OCI-LY3 (cell line): ENCODE measurements at regions not wholly inside any gene's neighbourhood (a gene's known extent, or its start where the extent isn't known, plus 50 kb on each side); places are given as distances from the start of the nearest gene placed in this dataset.

ENCODE experiments used
- H2AFZ ChIP-seq: fragments of 200-600, 300-600 bp; shearing (Covaris generic); 2 replicates; pipeline ENCODE4 v1.6.0; 2014; ENCODE audit warnings: antibody characterized with exemption, low read depth, low read length
- H3K27ac ChIP-seq: fragments of 200-600, 300-600 bp; sonication (generic); 2 replicates; pipeline ENCODE4 v1.5.1; 2014; ENCODE audit warnings: mild to moderate bottlenecking, low read length, moderate library complexity, mixed read lengths
- H3K27me3 ChIP-seq: fragments of 200-600, 300-600 bp; sonication (generic); 2 replicates; pipeline ENCODE4 v1.6.1; 2014; ENCODE audit warnings: low read depth, low read length, mixed read lengths
- H3K36me3 ChIP-seq: fragments of 200-600, 300-600 bp; sonication (generic); replicated peaks from 2 replicates; pipeline ENCODE3; 2014; ENCODE audit warnings: low read depth, low read length, mixed read lengths
- H3K4me1 ChIP-seq: fragments of 300-600, 200-600 bp; sonication (generic); 2 replicates; pipeline ENCODE4 v1.6.1; 2014; ENCODE audit warnings: low read length, mixed read lengths
- H3K4me2 ChIP-seq: fragments of 200-600, 300-600 bp; sonication (generic); 2 replicates; pipeline ENCODE4 v1.6.1; 2014; ENCODE audit warnings: low read length, mixed read lengths
- H3K4me3 ChIP-seq: fragments of 300-600, 200-600 bp; sonication (generic); 2 replicates; pipeline ENCODE4 v1.5.1; 2014; ENCODE audit warnings: antibody characterized with exemption, mild to moderate bottlenecking, low read length, moderate library complexity
- H3K79me2 ChIP-seq: fragments of 300-600, 200-600 bp; shearing (Covaris generic); 2 replicates; pipeline ENCODE4 v1.6.1; 2014; ENCODE audit warnings: mild to moderate bottlenecking, low read length, mixed read lengths
- H3K9ac ChIP-seq: fragments of 300-600, 200-600 bp; shearing (Covaris generic); 2 replicates; pipeline ENCODE4 v1.6.0; 2014; ENCODE audit warnings: mild to moderate bottlenecking, low read length, moderate library complexity
- H3K9me3 ChIP-seq: fragments of 200-600, 300-600 bp; shearing (Covaris generic); 2 replicates; pipeline ENCODE4 v1.6.1; 2014; ENCODE audit warnings: low read length, mixed read lengths; ENCODE audit not compliant: insufficient read depth
- H4K20me1 ChIP-seq: fragments of 200-600, 300-600 bp; sonication (generic); 2 replicates; pipeline ENCODE4 v1.6.1; 2016; ENCODE audit warnings: low read length, mixed read lengths; ENCODE audit not compliant: insufficient read depth
- EZH2phosphoT487 ChIP-seq: fragments of 200-600 bp; shearing (Covaris generic); IDR thresholded peaks from 2 replicates; pipeline ENCODE4 v1.6.1; 2018; ENCODE audit warnings: antibody characterized with exemption, mixed run types, low read depth
- TF ChIP-seq, protein P1 (sequence below): fragments of 200-600, 300-600 bp; sonication (generic); IDR thresholded peaks from 2 replicates; pipeline ENCODE4 v1.5.1; 2014; ENCODE audit warnings: antibody characterized with exemption, low read length, low read depth

DNA sequence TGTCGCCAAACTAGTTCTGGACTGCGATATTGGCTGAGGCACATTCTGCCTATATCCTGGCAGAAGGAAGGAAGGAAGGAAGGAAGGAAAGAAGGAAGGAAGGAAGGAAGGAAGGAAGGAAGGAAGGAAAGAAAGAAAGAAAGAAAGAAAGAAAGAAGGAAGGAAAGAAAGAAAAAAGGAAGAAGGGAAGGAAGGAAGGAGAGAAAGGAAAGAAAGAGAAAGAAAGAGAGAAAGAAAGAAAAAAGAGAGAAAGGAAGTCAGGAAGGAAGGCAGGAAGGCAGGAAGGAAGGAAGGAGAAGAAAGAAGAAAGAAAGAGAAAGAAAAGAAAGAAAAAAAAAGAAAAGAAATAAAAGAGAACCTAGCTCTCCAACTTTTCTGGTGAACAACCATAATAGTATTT is 587.1 kb downstream of the RBFOX1 start:
- no peaks in the 10 kb centered on the region for H3K79me2 ChIP-seq
- H3K9ac ChIP-seq, result no peak overlapping the region
- no peak overlapping the region for H2AFZ ChIP-seq
- H3K36me3 ChIP-seq, result no peaks in the 10 kb centered on the region
- no peak overlapping the region for H3K27ac ChIP-seq
- TF ChIP-seq EZH2phosphoT487, result no peak
- TF ChIP-seq, protein P1, sequence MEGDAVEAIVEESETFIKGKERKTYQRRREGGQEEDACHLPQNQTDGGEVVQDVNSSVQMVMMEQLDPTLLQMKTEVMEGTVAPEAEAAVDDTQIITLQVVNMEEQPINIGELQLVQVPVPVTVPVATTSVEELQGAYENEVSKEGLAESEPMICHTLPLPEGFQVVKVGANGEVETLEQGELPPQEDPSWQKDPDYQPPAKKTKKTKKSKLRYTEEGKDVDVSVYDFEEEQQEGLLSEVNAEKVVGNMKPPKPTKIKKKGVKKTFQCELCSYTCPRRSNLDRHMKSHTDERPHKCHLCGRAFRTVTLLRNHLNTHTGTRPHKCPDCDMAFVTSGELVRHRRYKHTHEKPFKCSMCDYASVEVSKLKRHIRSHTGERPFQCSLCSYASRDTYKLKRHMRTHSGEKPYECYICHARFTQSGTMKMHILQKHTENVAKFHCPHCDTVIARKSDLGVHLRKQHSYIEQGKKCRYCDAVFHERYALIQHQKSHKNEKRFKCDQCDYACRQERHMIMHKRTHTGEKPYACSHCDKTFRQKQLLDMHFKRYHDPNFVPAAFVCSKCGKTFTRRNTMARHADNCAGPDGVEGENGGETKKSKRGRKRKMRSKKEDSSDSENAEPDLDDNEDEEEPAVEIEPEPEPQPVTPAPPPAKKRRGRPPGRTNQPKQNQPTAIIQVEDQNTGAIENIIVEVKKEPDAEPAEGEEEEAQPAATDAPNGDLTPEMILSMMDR, result no peak
- H3K9me3 ChIP-seq, result no peaks in the 10 kb centered on the region
- H3K27me3 ChIP-seq, result no peaks in the 10 kb centered on the region
- H3K4me2 ChIP-seq, result no peak overlapping the region
- H4K20me1 ChIP-seq, result no peaks in the 10 kb centered on the region
- no peak overlapping the region for H3K4me3 ChIP-seq
- no peaks in the 10 kb centered on the region for H3K4me1 ChIP-seq

- TF ChIP-seq EZH2phosphoT487, result no peak
- TF ChIP-seq, protein P1, result no peak
- H3K27me3 ChIP-seq, result no peaks in the 10 kb centered on the region
- H3K36me3 ChIP-seq, result no peaks in the 10 kb centered on the region
Observed at GRCh38 chr16:7914748-7915147, 582.1 kb downstream of the RBFOX1 start.

DNA sequence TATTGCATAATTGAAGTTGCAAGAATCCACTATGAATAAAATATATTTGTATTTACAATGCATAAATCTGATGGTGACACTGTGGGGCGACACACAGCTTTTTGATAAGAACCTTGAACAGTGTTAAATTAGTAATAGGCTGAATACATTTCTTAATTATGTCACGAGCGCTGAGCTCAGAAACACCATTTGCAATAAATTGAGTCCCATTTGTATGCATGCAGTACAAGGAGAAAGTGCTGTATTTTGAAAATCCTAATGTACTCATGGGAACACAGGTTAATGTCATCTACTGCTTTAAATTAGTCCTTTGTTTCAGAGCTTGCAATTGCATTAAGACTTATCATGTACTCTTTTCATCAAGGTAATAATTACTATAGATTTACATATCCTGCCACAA is 579.5 kb downstream of the RBFOX1 start:
- TF ChIP-seq, protein P1, result no peak
- TF ChIP-seq EZH2phosphoT487, result no peak
- H3K9me3 ChIP-seq, result no peaks in the 10 kb centered on the region

More at GRCh38 chr16:7914748-7915147, 582.1 kb downstream of the RBFOX1 start:
- H3K79me2 ChIP-seq, result no peaks in the 10 kb centered on the region
- no peak overlapping the region for H3K4me2 ChIP-seq
- no peak overlapping the region for H3K9ac ChIP-seq
- H2AFZ ChIP-seq, result no peak overlapping the region
- H3K4me1 ChIP-seq, result no peaks in the 10 kb centered on the region
- no peaks in the 10 kb centered on the region for H4K20me1 ChIP-seq
- no peak overlapping the region for H3K27ac ChIP-seq
- no peak overlapping the region for H3K4me3 ChIP-seq
- H3K9me3 ChIP-seq, result no peaks in the 10 kb centered on the region

GRCh38 chr16:7910116-7910515 is 577.5 kb downstream of the RBFOX1 start:
- Histone ChIP-seq H4K20me1 (no peaks in the 10 kb centered on the region), H3K4me2 (no peak overlapping the region), H3K4me3 (no peak overlapping the region), H2AFZ (no peak overlapping the region), H3K9ac (no peak overlapping the region), H3K4me1 (no peaks in the 10 kb centered on the region), H3K9me3 (no peaks in the 10 kb centered on the region), H3K79me2 (no peaks in the 10 kb centered on the region), H3K27me3 (no peaks in the 10 kb centered on the region), H3K27ac (no peak overlapping the region), H3K36me3 (no peaks in the 10 kb centered on the region)
- no peak for TF ChIP-seq EZH2phosphoT487
- TF ChIP-seq, protein P1, result no peak

More for the DNA sequence above, 579.5 kb downstream of the RBFOX1 start:
- no peaks in the 10 kb centered on the region for H4K20me1 ChIP-seq
- H3K4me1 ChIP-seq, result no peaks in the 10 kb centered on the region
- no peak overlapping the region for H3K4me3 ChIP-seq
- no peak overlapping the region for H3K9ac ChIP-seq
- no peak overlapping the region for H3K27ac ChIP-seq
- H2AFZ ChIP-seq, result no peak overlapping the region
- H3K36me3 ChIP-seq, result no peaks in the 10 kb centered on the region
- no peak overlapping the region for H3K4me2 ChIP-seq
- H3K79me2 ChIP-seq, result no peaks in the 10 kb centered on the region
- no peaks in the 10 kb centered on the region for H3K27me3 ChIP-seq
